GM12865 (cell line): ENCODE measurements at regions not wholly inside any gene's neighbourhood (a gene's known extent, or its start where the extent isn't known, plus 50 kb on each side); places are given as distances from the start of the nearest gene placed in this dataset.

ENCODE experiments used
- DNase-seq: peaks from one replicate; pipeline ENCODE4 v3.0.0; 2010; ENCODE audit warnings: low read depth
- H3K4me3 ChIP-seq: 2 replicates; pipeline ENCODE4 v1.5.1; 2011; ENCODE audit warnings: mild to moderate bottlenecking, low read depth, low read length, control low read depth
- TF ChIP-seq, protein P1 (sequence below): IDR thresholded peaks from 2 replicates; pipeline ENCODE4 v1.5.1; 2011; ENCODE audit warnings: low read length, control low read depth, low read depth, inconsistent platforms; ENCODE audit not compliant: insufficient read depth; ENCODE audit errors: missing control alignments

DNA sequence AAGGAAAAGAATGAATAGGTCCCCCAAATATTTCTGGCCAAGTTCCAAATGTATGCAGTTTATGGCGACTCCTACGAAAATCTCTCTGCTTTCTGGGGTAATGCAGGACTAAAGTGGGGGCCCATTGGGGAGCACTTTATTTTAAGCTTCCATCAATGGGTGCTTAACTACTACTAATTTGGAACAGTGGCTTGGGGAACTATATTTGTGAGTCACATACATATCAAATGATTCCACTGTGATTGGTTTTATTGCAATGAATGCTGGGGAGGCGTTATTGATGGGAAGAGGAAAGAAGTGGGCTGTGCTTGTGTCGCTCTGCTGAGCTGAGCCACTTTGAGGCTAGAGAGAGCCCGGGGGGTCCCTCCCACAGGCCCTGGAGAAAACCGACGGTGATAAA lies 560.4 kb upstream of the SALL3 start:
- H3K4me3 ChIP-seq: no peak overlapping the region
- no peak for DNase-seq
- TF ChIP-seq, protein P1, sequence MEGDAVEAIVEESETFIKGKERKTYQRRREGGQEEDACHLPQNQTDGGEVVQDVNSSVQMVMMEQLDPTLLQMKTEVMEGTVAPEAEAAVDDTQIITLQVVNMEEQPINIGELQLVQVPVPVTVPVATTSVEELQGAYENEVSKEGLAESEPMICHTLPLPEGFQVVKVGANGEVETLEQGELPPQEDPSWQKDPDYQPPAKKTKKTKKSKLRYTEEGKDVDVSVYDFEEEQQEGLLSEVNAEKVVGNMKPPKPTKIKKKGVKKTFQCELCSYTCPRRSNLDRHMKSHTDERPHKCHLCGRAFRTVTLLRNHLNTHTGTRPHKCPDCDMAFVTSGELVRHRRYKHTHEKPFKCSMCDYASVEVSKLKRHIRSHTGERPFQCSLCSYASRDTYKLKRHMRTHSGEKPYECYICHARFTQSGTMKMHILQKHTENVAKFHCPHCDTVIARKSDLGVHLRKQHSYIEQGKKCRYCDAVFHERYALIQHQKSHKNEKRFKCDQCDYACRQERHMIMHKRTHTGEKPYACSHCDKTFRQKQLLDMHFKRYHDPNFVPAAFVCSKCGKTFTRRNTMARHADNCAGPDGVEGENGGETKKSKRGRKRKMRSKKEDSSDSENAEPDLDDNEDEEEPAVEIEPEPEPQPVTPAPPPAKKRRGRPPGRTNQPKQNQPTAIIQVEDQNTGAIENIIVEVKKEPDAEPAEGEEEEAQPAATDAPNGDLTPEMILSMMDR: no peak

DNA sequence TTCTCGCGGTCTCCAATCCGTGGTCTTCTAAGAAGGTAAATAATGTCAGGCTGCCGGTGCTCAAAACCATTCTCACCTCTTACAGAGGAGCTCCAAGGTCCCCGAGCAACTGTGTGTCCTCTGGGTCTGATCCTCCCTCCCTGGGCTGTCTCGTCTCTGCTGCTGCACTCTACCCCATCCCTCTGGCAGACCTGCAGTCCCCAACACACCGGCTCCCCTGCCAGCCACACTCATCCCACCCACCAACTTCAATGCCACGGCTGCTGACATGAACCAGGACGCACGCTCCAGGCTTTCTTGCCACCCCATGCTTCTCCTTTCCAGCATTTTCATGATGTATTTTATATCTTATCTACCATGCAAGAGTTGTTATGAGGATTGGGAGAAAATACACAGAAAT lies 559.5 kb upstream of the SALL3 start:
- no peak for DNase-seq
- no peak overlapping the region for H3K4me3 ChIP-seq
- TF ChIP-seq, protein P1: no peak

DNA sequence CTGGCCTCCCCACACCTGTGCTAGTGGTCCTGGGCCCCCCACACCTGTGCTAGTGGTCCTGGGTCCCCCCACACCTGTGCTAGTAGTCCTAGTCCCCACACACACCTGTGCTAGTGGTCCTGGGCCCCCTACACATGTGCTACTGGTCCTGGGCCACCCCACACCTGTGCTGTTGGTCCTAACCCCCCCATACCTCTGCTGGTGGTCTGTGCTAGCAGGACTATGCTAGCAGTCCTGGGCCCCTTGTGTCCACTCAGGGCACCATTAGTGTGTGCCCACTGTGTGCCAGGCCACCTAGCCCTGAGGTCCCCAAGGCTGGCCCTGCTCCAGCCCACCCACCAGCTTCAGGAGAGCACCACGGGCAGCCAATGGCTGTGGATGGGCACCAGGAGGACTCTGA lies 558.2 kb upstream of the SALL3 start:
- no peak for DNase-seq
- H3K4me3 ChIP-seq: no peak overlapping the region
- TF ChIP-seq, protein P1: no peak

DNA sequence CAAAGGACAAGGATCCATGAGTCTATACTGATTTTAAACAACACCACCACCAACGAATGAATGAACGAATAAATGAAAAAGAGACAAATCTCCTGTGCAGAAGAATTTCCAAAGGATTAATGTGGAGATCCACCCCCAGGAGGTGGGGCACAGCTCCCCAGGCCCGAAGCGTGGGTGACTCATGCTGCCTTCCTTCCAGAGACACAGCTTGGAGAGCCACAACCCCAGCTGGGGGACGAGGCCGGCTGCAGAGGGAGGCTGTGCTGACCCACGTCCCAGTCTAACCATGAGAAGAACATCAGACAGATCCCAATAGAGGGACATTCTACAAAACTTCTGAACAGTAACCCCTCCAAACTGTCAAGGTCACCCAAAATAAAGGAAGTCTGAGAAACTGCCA lies 557.3 kb upstream of the SALL3 start:
- DNase-seq: no peak
- H3K4me3 ChIP-seq: no peak overlapping the region
- TF ChIP-seq, protein P1: no peak

DNA sequence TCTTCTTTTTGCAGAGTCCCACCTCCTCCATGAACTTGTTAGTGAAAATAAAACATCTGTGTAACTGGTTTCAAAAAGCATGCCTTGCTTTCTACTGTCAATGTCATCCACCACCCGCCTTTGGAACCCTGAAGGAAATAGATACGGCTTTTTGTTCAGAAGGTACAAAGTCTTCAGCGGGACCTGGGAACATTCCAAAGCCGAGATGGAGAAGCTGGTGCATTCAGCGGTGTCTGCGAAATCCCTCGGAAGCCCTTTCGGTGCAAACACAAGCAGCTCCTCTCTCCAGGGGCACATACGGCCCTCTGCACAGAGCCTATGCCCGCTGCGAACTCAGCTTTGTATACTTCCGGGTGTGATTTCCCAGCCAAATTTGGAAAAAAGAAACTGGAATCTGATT lies 555.8 kb upstream of the SALL3 start:
- DNase-seq: no peak
- no peak overlapping the region for H3K4me3 ChIP-seq
- TF ChIP-seq, protein P1: no peak

DNA sequence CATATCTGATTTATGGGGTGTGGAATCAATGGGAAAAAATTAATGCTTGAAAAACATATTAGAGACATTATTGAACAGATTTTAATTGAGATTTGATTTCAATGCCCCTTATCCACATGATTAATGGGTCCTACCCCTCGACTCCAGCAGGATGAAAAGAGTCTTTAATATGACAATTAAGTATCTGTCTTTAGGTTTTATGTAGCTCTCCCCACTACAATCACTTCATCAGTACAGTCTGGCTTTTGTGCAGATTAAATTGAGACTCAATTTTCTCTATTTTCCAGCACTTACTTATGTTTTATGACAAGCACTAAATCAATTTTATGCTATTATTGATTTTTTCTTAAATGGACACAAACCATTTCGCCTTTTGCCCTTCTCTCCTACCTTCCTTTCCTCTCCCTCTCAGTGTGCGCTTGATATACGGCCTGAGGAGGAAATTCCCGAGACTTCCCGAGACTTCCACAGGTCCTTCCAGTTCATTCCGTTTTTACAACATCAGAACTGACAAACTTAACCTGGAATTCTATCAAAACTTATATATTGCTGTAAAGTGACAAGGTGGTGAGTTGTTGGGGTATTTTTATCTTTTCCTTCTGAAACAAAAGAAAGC lies 555.1 kb upstream of the SALL3 start:
- no peak for DNase-seq
- H3K4me3 ChIP-seq: no peak overlapping the region
- TF ChIP-seq, protein P1: no peak

DNA sequence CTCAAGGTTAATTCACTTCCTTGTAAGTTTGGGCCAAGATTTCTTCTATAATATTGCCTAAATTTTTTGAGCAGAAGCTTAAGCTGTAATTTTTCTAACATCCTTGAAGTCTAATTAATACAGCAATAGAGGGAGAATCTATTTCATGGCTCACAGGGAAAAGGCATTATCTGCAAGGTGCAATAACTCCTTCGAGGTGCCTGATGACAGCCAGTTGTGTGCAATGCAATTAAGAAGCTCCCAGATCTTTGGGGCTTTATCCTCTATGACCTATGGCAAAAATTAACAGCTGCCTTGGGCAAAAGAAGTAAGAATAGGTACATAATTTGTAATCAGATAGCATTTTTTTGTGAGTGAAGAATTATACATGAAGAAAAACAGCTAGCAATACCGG lies 554.6 kb upstream of the SALL3 start:
- DNase-seq: no peak
- TF ChIP-seq, protein P1: no peak
- no peak overlapping the region for H3K4me3 ChIP-seq
